22Rv1 (cell line): ENCODE measurements at regions not wholly inside any gene's neighbourhood (a gene's known extent, or its start where the extent isn't known, plus 50 kb on each side); places are given as distances from the start of the nearest gene placed in this dataset.
"Not testable (repeated sequence)": the region's sequence is repeated elsewhere in the genome, so short reads cannot be mapped to it uniquely, and the experiment has no call there.

ENCODE experiments used
- CTCF ChIP-seq: fragments of 450-650 bp; IDR thresholded peaks from 2 replicates; pipeline ENCODE4 v1.5.1; 2017; ENCODE audit warnings: mild to moderate bottlenecking
- ZFX ChIP-seq: fragments of 450-650 bp; IDR thresholded peaks from 2 replicates; pipeline ENCODE4 v1.6.1; 2017; ENCODE audit warnings: antibody characterized with exemption, borderline replicate concordance

- TF ChIP-seq CTCF, ZFX: not testable (repeated sequence)
These were observed 81.3 kb upstream of the C1QTNF3 start for GRCh38 chr5:34124280-34124679.
